ENCODE measurements at regions not wholly inside any gene's neighbourhood (a gene's known extent, or its start where the extent isn't known, plus 50 kb on each side); places are given as distances from the start of the nearest gene placed in this dataset.

- Histone ChIP-seq H3K4me1 (ENCODE audit: low read depth, poor library complexity, severe bottlenecking) (no peaks in the 10 kb centered on the region), H4K20me1 (ENCODE audit: insufficient read depth) (no peaks in the 10 kb centered on the region), H3K27me3 (ENCODE audit: insufficient read depth, low read depth) (no peaks in the 10 kb centered on the region), H3K4me3 (IDR thresholded peaks at IDR 0.05; ENCODE audit: insufficient read depth, low read depth, low read length) (no peak overlapping the region), H3K27ac (no peak overlapping the region), H3K36me3 (ENCODE audit: insufficient read depth) (no peaks in the 10 kb centered on the region), H2AFZ (ENCODE audit: low read depth) (no peak overlapping the region), H3K9ac (no peak overlapping the region), H3K79me2 (ENCODE audit: insufficient read depth, low read depth) (no peaks in the 10 kb centered on the region), H3K4me2 (no peak overlapping the region)
- TF ChIP-seq CTCF (conservative IDR thresholded peaks at IDR 0.05; ENCODE audit: low read depth, low read length): no peak
These were observed 276.6 kb upstream of the GHITM start for GRCh38 chr10:83862723-83863122.

DNA sequence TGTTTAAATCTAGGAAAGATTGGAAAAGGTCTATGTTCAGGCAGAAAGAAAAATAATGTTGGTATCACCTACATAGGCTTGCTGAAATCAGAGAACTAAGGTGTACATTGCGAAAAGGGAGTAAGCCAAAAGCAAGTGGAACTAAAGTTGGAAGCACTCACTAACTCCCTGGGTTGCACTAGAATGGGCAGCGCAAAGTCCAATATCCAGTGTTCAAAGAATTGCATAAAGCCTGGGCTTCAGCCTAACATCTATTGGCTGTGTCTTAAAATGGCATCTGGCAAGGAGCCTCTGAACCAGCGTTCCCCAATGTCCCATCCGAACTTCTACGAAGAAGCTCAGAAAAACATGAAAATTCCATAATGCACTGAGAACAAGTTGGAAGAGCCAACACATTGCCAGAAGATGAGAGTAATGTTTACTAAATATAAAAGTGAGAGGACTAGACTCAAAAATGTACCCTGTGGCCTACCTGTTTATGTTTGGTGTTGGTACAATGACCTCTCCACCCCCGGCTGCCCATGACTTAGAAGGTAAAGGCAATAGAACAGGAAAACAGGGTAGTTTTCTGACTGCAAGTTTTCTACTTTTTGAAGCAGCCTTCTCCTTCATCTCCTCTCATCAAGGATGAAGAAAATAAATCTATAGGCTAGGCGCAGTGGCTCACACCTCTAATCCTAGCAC, 275.9 kb upstream of the GHITM start:
- no peaks in the 10 kb centered on the region for H3K27me3 ChIP-seq (ENCODE audit: insufficient read depth, low read depth)
- no peak overlapping the region for H3K9ac ChIP-seq
- H3K79me2 ChIP-seq (ENCODE audit: insufficient read depth, low read depth): no peaks in the 10 kb centered on the region
- no peaks in the 10 kb centered on the region for H4K20me1 ChIP-seq (ENCODE audit: insufficient read depth)
- no peaks in the 10 kb centered on the region for H3K4me1 ChIP-seq (ENCODE audit: low read depth, poor library complexity, severe bottlenecking)
- no peak overlapping the region for H3K4me2 ChIP-seq
- H3K36me3 ChIP-seq (ENCODE audit: insufficient read depth): no peaks in the 10 kb centered on the region
- no peak overlapping the region for H3K4me3 ChIP-seq (IDR thresholded peaks at IDR 0.05; ENCODE audit: insufficient read depth, low read depth, low read length)
- H3K27ac ChIP-seq: no peak overlapping the region
- H2AFZ ChIP-seq (ENCODE audit: low read depth): no peak overlapping the region
- TF ChIP-seq CTCF (conservative IDR thresholded peaks at IDR 0.05; ENCODE audit: low read depth, low read length): no peak

- no peak overlapping the region for H3K4me2 ChIP-seq
- H3K36me3 ChIP-seq (ENCODE audit: insufficient read depth): no peaks in the 10 kb centered on the region
- H2AFZ ChIP-seq (ENCODE audit: low read depth): no peak overlapping the region
- no peak overlapping the region for H3K9ac ChIP-seq
- H3K79me2 ChIP-seq (ENCODE audit: insufficient read depth, low read depth): no peaks in the 10 kb centered on the region
- H3K27ac ChIP-seq: no peak overlapping the region
- no peak overlapping the region for H3K4me3 ChIP-seq (IDR thresholded peaks at IDR 0.05; ENCODE audit: insufficient read depth, low read depth, low read length)
- TF ChIP-seq CTCF (conservative IDR thresholded peaks at IDR 0.05; ENCODE audit: low read depth, low read length): no peak
- no peaks in the 10 kb centered on the region for H3K27me3 ChIP-seq (ENCODE audit: insufficient read depth, low read depth)
- H4K20me1 ChIP-seq (ENCODE audit: insufficient read depth): no peaks in the 10 kb centered on the region
- H3K4me1 ChIP-seq (ENCODE audit: low read depth, poor library complexity, severe bottlenecking): peaks cover 3% of the 10 kb centered on the region
These were observed 269.4 kb upstream of the GHITM start for GRCh38 chr10:83869898-83870297.

GRCh38 chr10:83871187-83872081, 267.9 kb upstream of the GHITM start:
- H3K79me2 ChIP-seq (ENCODE audit: insufficient read depth, low read depth): no peaks in the 10 kb centered on the region
- H3K4me1 ChIP-seq (ENCODE audit: low read depth, poor library complexity, severe bottlenecking): peaks cover 3% of the 10 kb centered on the region
- TF ChIP-seq CTCF (conservative IDR thresholded peaks at IDR 0.05; ENCODE audit: low read depth, low read length): peak; percentile 94
- no peak overlapping the region for H3K27ac ChIP-seq
- H3K4me3 ChIP-seq (IDR thresholded peaks at IDR 0.05; ENCODE audit: insufficient read depth, low read depth, low read length): no peak overlapping the region
- peak overlapping the region; percentile 33; the same call in 1 of the 2 replicates for H2AFZ ChIP-seq (ENCODE audit: low read depth)
- H3K4me2 ChIP-seq: no peak overlapping the region
- no peaks in the 10 kb centered on the region for H3K36me3 ChIP-seq (ENCODE audit: insufficient read depth)
- H4K20me1 ChIP-seq (ENCODE audit: insufficient read depth): no peaks in the 10 kb centered on the region
- no peaks in the 10 kb centered on the region for H3K27me3 ChIP-seq (ENCODE audit: insufficient read depth, low read depth)
- H3K9ac ChIP-seq: no peak overlapping the region

All from KMS-11 (cell line).